C4-2B (cell line): ENCODE measurements at regions not wholly inside any gene's neighbourhood (a gene's known extent, or its start where the extent isn't known, plus 50 kb on each side); places are given as distances from the start of the nearest gene placed in this dataset.

Experiments
- CTCF ChIP-seq: fragments of 450-650 bp; conservative IDR thresholded peaks from 2 replicates; pipeline ENCODE4 v1.5.1; 2017; ENCODE audit warnings: mild to moderate bottlenecking
- ZFX ChIP-seq: fragments of 450-650 bp; IDR thresholded peaks from 2 replicates; pipeline ENCODE4 v1.6.1; 2017

GRCh38 chr5:88976914-88977313, 93.9 kb upstream of the MEF2C start:
- TF ChIP-seq CTCF (no peak), ZFX (no peak)
